ENCODE measurements at regions not wholly inside any gene's neighbourhood (a gene's known extent, or its start where the extent isn't known, plus 50 kb on each side); places are given as distances from the start of the nearest gene placed in this dataset.

GRCh38 chr13:73462241-73462640, 403.4 kb downstream of the KLF5 start:
- intact Hi-C loops (cut with micrococcal nuclease; ENCODE audit: unreplicated experiment) = no loop called here
- Histone ChIP-seq H3K4me3 (ENCODE audit: low read depth, low read length) (no peak overlapping the region), H3K27me3 (replicated peaks; ENCODE audit: control insufficient read depth, insufficient read depth, low read length) (no peaks in the 10 kb centered on the region), H3K4me1 (peaks cover 7% of the 10 kb centered on the region), H3K9me3 (no peaks in the 10 kb centered on the region), H3K36me3 (ENCODE audit: control insufficient read depth, insufficient read depth, low read length) (no peaks in the 10 kb centered on the region)
- Mint-ChIP-seq H3K4me3 (ENCODE audit: unreplicated experiment) (no peak overlapping the region), H3K27ac (ENCODE audit: unreplicated experiment) (no peak overlapping the region), H3K27me3 (ENCODE audit: insufficient read depth, unreplicated experiment) (no peaks in the 10 kb centered on the region), H3K9me3 (ENCODE audit: unreplicated experiment) (peaks cover 18% of the 10 kb centered on the region), H3K36me3 (ENCODE audit: insufficient read depth, unreplicated experiment) (no peaks in the 10 kb centered on the region), H3K4me1 (ENCODE audit: low read depth, unreplicated experiment) (no peaks in the 10 kb centered on the region)
- ChIA-PET POLR2A (no interaction called here), CTCF (no interaction called here)
- TF ChIP-seq CTCF (IDR thresholded peaks at IDR 0.05; ENCODE audit: insufficient read depth in 1 of 2, low read depth in 1 of 2, low read length in 1 of 2, severe bottlenecking in 1 of 2, unreplicated experiment in 1 of 2) = no peak
- no TSS peak for BruUV-seq (replicated peaks)
- DNase-seq = no peak

- H3K27me3 ChIP-seq (replicated peaks; ENCODE audit: control insufficient read depth, insufficient read depth, low read length) = no peaks in the 10 kb centered on the region
- peaks cover 9% of the 10 kb centered on the region for H3K4me1 ChIP-seq
- no peaks in the 10 kb centered on the region for H3K36me3 ChIP-seq (ENCODE audit: control insufficient read depth, insufficient read depth, low read length)
- no TSS peak for BruUV-seq (replicated peaks)
- peak overlapping the region; percentile 42 for H3K27ac Mint-ChIP-seq (ENCODE audit: unreplicated experiment)
- no peaks in the 10 kb centered on the region for H3K27me3 Mint-ChIP-seq (ENCODE audit: insufficient read depth, unreplicated experiment)
- H3K36me3 Mint-ChIP-seq (ENCODE audit: insufficient read depth, unreplicated experiment) = no peaks in the 10 kb centered on the region
- intact Hi-C loops (cut with micrococcal nuclease; ENCODE audit: unreplicated experiment) = no loop called here
- H3K4me3 Mint-ChIP-seq (ENCODE audit: unreplicated experiment) = no peak overlapping the region
- CTCF ChIA-PET = interaction anchor here (0.5 to 0.7 kb wide), 2 partner anchors 22 to 835 kb away, joined by 3 to 6 read pairs; no protein-coding TSS in a partner anchor
- H3K4me1 Mint-ChIP-seq (ENCODE audit: low read depth, unreplicated experiment) = no peaks in the 10 kb centered on the region
- H3K4me3 ChIP-seq (ENCODE audit: low read depth, low read length) = no peak overlapping the region
- peaks cover 2% of the 10 kb centered on the region; the same call in 1 of the 2 replicates for H3K9me3 ChIP-seq
- POLR2A ChIA-PET = no interaction called here
- TF ChIP-seq CTCF (IDR thresholded peaks at IDR 0.05; ENCODE audit: insufficient read depth in 1 of 2, low read depth in 1 of 2, low read length in 1 of 2, severe bottlenecking in 1 of 2, unreplicated experiment in 1 of 2) = no peak
- H3K9me3 Mint-ChIP-seq (ENCODE audit: unreplicated experiment) = peaks cover 12% of the 10 kb centered on the region
- DNase-seq = peak; percentile 35 to 39
Observed at GRCh38 chr13:73451221-73452029, 392.6 kb downstream of the KLF5 start.

- H3K4me3 ChIP-seq (ENCODE audit: low read depth, low read length) = no peak overlapping the region
Observed at GRCh38 chr13:73450583-73450982, 391.8 kb downstream of the KLF5 start.

More at GRCh38 chr13:73450583-73450982, 391.8 kb downstream of the KLF5 start:
- DNase-seq = no peak
- no peaks in the 10 kb centered on the region for H3K27me3 Mint-ChIP-seq (ENCODE audit: insufficient read depth, unreplicated experiment)
- ChIA-PET POLR2A (no interaction called here), CTCF (no interaction called here)
- intact Hi-C loops (cut with micrococcal nuclease; ENCODE audit: unreplicated experiment) = no loop called here
- H3K27me3 ChIP-seq (replicated peaks; ENCODE audit: control insufficient read depth, insufficient read depth, low read length) = no peaks in the 10 kb centered on the region
- no peaks in the 10 kb centered on the region for H3K36me3 ChIP-seq (ENCODE audit: control insufficient read depth, insufficient read depth, low read length)
- H3K9me3 Mint-ChIP-seq (ENCODE audit: unreplicated experiment) = peaks cover 14% of the 10 kb centered on the region
- H3K4me1 Mint-ChIP-seq (ENCODE audit: low read depth, unreplicated experiment) = no peaks in the 10 kb centered on the region
- H3K27ac Mint-ChIP-seq (ENCODE audit: unreplicated experiment) = no peak overlapping the region
- BruUV-seq (replicated peaks) = no TSS peak
- no peak for TF ChIP-seq CTCF (IDR thresholded peaks at IDR 0.05; ENCODE audit: insufficient read depth in 1 of 2, low read depth in 1 of 2, low read length in 1 of 2, severe bottlenecking in 1 of 2, unreplicated experiment in 1 of 2)
- no peak overlapping the region for H3K4me3 Mint-ChIP-seq (ENCODE audit: unreplicated experiment)
- H3K9me3 ChIP-seq = peaks cover 2% of the 10 kb centered on the region; the same call in 1 of the 2 replicates
- peaks cover 9% of the 10 kb centered on the region for H3K4me1 ChIP-seq
- no peaks in the 10 kb centered on the region for H3K36me3 Mint-ChIP-seq (ENCODE audit: insufficient read depth, unreplicated experiment)

All from Caco-2 (cell line).